ENCODE measurements at regions not wholly inside any gene's neighbourhood (a gene's known extent, or its start where the extent isn't known, plus 50 kb on each side); places are given as distances from the start of the nearest gene placed in this dataset.

DNA sequence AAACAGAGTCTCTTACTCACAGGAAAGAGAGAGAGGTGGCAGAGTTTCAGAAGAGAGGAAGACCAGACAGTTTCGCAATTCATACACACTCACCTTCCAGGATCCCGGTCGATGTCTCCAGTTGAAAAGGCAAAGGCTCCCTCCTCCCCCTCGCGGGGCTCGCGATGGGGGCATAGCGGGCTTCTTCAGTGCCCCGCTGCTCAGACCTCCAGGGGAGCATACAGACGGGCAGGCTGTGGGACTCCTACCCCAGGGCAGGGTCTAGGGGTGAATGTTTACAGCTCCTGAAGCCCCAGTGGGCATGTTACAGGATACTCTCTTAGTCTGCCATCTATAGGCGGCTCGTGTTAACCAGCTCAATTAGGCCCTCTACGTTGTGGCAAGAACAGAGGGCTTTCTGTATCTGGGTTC, 139.2 kb downstream of the SLITRK5 start:
- Histone ChIP-seq H2AK5ac (ENCODE audit: low read depth, low read length) (no peak overlapping the region), H3K23ac (ENCODE audit: low read depth, low read length) (no peak overlapping the region), H4K91ac (ENCODE audit: insufficient read depth, low read depth, low read length) (no peak overlapping the region), H4K8ac (ENCODE audit: low read depth in 2 of 2, low read length in 2 of 2) (no peak overlapping the region), H2BK15ac (ENCODE audit: low read depth, low read length) (no peak overlapping the region), H3K4me3 (ENCODE audit: insufficient read depth, low read depth, low read length) (no peak overlapping the region), H2AFZ (replicated peaks; ENCODE audit: low read length, poor library complexity) (no peak overlapping the region), H3K56ac (ENCODE audit: extremely low read depth, insufficient read depth, low read length) (no peak overlapping the region), H3K36me3 (ENCODE audit: control insufficient read depth, insufficient read depth, low read length) (no peaks in the 10 kb centered on the region), H3K18ac (ENCODE audit: low read depth, low read length) (no peak overlapping the region), H2AK9ac (replicated peaks; ENCODE audit: low read depth, low read length, poor library complexity) (no peak overlapping the region), H3K27me3 (ENCODE audit: control insufficient read depth, insufficient read depth, low read length) (no peaks in the 10 kb centered on the region), H4K5ac (ENCODE audit: low read depth, low read length) (no peak overlapping the region), H3K4me2 (ENCODE audit: low read depth, low read length) (no peak overlapping the region), H2BK120ac (ENCODE audit: low read depth, low read length) (no peak overlapping the region), H4K20me1 (ENCODE audit: insufficient read depth, low read length) (no peaks in the 10 kb centered on the region), H3K9me3 (ENCODE audit: control insufficient read depth, insufficient read depth, low read length) (peaks cover 7% of the 10 kb centered on the region), H3K4me1 (ENCODE audit: control insufficient read depth, insufficient read depth, low read length) (no peaks in the 10 kb centered on the region), H3K9me1 (ENCODE audit: insufficient read depth, low read length) (no peaks in the 10 kb centered on the region), H3K9ac (ENCODE audit: low read depth, low read length) (no peak overlapping the region), H2BK20ac (ENCODE audit: low read depth, low read length) (no peak overlapping the region), H2BK5ac (ENCODE audit: low read depth, low read length, poor library complexity, severe bottlenecking) (no peak overlapping the region), H3K14ac (replicated peaks; ENCODE audit: low read depth, low read length) (no peak overlapping the region), H3K27ac (ENCODE audit: insufficient read depth, low read length) (no peak overlapping the region), H3K79me1 (ENCODE audit: low read depth in 1 of 2, low read length in 2 of 2) (no peaks in the 10 kb centered on the region), H3K4ac (ENCODE audit: low read depth, low read length) (no peak overlapping the region)
- no peak for DNase-seq
- ChIA-PET POLR2A (ENCODE audit: unreplicated experiment) (no interaction called here), CTCF (no interaction called here)
- TF ChIP-seq RAD21 (IDR thresholded peaks at IDR 0.05; ENCODE audit: low read length) (no peak), USF2 (IDR thresholded peaks at IDR 0.05; ENCODE audit: low read depth, low read length) (no peak), RCOR1 (IDR thresholded peaks at IDR 0.05; ENCODE audit: insufficient replicate concordance, low read length) (no peak)
- TF ChIP-seq, protein P1, sequence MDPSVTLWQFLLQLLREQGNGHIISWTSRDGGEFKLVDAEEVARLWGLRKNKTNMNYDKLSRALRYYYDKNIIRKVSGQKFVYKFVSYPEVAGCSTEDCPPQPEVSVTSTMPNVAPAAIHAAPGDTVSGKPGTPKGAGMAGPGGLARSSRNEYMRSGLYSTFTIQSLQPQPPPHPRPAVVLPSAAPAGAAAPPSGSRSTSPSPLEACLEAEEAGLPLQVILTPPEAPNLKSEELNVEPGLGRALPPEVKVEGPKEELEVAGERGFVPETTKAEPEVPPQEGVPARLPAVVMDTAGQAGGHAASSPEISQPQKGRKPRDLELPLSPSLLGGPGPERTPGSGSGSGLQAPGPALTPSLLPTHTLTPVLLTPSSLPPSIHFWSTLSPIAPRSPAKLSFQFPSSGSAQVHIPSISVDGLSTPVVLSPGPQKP (IDR thresholded peaks at IDR 0.05; ENCODE audit: borderline replicate concordance, low read depth, low read length), result no peak
- no TSS peak for BruUV-seq (replicated peaks)
- in situ Hi-C loops (cut with MboI; ENCODE audit: low sequenced_read_pairs) (no loop called here), intact Hi-C loops (cut with micrococcal nuclease) (no loop called here), dilution Hi-C loops (cut with HindIII; ENCODE audit: low sequenced_read_pairs, unreplicated experiment) (no loop called here)
- WGBS, 2 experiments (ENCODE audit: extremely low coverage in 2 of 2, insufficient read length in 1 of 2), result no CpG with 5 or more reads among the region's 13 CpGs
- ATAC-seq (ENCODE audit: low read depth), result no peak

All from IMR-90 (cell line).